ENCODE measurements at regions not wholly inside any gene's neighbourhood (a gene's known extent, or its start where the extent isn't known, plus 50 kb on each side); places are given as distances from the start of the nearest gene placed in this dataset.

GRCh38 chr3:166451997-166452396 lies 614.8 kb upstream of the BCHE start (continued):
- TF ChIP-seq GMEB2 (CRISPR knock-in tag; IDR thresholded peaks at IDR 0.05; ENCODE audit: low read depth) (no peak), ZNF761 (CRISPR knock-in tag; conservative IDR thresholded peaks at IDR 0.05) (no peak), TGIF2 (CRISPR knock-in tag; IDR thresholded peaks at IDR 0.05) (no peak), NR0B2 (CRISPR knock-in tag; IDR thresholded peaks at IDR 0.05) (no peak), NFIB (CRISPR knock-in tag; IDR thresholded peaks at IDR 0.05; ENCODE audit: borderline replicate concordance) (no peak), KAT2B (IDR thresholded peaks at IDR 0.05; ENCODE audit: borderline replicate concordance, low read depth, low read length) (no peak), ZNF350 (CRISPR knock-in tag; IDR thresholded peaks at IDR 0.05; ENCODE audit: borderline replicate concordance, low read depth) (no peak), ZNF224 (CRISPR knock-in tag; IDR thresholded peaks at IDR 0.05) (no peak), IRF2 (CRISPR knock-in tag; IDR thresholded peaks at IDR 0.05) (no peak), HMGXB3 (CRISPR knock-in tag; IDR thresholded peaks at IDR 0.05; ENCODE audit: borderline replicate concordance) (no peak), ZNF850 (CRISPR knock-in tag; conservative IDR thresholded peaks at IDR 0.05) (no peak), ZNF772 (CRISPR knock-in tag; IDR thresholded peaks at IDR 0.05) (no peak)

Measured in HepG2 (cell line).